Limb (tissue), 2 donors: ENCODE measurements at regions not wholly inside any gene's neighbourhood (a gene's known extent, or its start where the extent isn't known, plus 50 kb on each side); places are given as distances from the start of the nearest gene placed in this dataset.

Experiments
- DNase-seq, 2 donors: peaks; one replicate each; pipeline ENCODE4 v3.0.0-alpha.2; 2016; ENCODE audit errors: extremely low spot score in 2 of 2

DNA sequence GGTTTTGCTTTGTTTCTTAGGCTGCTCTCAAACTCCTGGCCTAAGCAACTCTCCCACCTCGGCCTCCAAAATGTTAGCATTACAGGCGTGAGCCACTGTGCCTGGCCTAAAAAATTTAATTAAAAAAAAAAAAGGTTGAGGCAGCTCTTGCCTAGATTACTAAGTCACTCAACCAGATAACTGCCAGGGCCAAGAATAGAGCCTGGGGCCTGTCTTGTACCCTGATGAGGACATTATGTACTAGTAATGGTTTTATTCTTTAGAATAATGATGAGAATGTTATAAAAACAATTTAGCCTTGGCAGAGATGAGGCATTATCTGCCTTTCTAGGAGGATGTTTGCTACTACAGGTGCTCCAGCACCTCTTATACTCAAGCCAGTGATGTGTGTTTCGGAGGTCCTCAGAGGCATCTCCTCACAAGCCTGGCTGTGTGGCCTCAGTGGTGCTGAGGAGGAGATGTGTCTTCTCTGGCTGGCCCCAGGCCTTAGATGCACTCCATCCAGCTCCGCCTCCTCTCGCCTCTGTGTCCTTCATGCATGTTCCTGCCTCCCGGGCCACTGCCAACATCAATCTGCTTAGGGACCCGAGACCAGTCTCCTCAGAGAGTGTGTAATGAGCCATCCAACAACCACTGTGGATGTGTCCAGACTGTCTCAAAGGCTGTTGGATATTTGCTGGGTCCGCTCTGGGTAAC, 337.7 kb upstream of the GATB start:
- DNase-seq: no peak

DNA sequence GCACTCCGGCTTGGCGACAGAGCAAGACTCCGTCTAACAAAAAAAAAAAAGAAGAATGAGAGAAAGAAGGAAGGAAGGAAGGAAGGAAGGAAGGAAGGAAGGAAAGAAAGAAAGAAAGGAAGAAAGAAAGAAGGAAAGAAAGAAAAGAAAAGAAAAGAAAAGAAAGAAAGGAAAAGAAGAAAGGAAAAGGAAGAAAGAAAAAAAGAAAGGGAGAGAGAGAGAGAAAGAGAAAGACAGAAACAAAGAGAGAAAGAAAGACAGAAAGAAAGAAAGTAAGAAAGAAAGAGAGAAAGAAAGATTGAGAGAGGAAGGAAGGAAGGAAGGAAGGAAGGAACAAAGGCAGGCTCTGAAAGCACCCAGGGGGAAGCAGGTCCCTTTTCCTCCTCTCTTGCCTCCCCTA, 336.6 kb upstream of the GATB start:
- no peak for DNase-seq

DNA sequence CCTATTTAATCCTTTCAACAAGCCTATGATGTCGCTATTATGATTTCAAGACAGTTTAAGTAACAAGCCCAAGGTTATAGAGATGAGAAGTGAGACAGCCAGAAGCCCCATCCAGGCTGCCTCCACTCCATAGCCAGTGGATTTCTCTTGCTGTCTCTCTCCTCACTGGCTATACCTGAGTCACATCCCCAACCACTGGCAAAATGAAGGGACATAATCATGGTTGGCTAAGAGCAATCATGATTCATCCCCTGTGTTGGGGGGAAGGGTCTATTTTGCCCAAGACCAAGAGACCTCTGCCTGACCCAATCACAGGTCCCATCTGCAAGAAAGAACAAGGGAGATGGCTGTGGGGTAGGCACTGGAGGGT, 334.9 kb upstream of the GATB start:
- no peak for DNase-seq

DNA sequence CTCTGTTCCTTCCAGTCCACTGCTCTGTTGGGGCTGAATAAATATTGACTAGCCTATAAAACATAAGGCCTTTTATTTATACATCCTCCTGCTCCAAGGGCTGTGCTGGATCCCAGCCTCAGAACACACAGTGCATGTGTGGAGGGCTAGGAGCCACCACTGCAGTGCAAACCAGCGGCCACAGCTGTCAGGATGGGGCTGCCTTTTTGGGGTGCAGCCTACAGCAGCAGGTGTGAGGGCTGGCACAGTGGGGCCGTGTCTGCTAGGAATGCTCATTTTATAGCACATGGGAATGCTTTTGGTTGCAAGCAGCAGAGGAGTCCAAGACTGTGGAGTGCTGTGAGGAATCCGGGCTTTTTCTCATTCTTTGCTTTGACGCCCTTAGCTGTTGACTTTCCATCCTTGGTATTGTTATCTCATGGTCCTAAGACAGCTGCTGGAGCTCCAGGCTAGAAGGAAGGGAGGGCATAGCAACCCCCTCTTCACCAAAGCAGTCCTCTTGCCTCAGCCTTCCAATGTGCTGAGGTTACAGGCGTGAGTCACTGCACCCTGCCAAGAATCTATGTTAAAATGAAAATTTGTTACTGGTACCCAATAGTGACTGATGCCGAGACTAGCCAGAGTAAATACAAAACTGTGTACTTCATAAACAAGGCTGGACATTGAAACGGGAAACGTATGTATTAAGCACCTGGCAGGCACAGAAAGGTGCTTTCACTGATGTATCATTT, 334.3 kb upstream of the GATB start:
- no peak for DNase-seq

GRCh38 chr4:152091405-152091804, 330.6 kb upstream of the GATB start:
- no peak for DNase-seq

DNA sequence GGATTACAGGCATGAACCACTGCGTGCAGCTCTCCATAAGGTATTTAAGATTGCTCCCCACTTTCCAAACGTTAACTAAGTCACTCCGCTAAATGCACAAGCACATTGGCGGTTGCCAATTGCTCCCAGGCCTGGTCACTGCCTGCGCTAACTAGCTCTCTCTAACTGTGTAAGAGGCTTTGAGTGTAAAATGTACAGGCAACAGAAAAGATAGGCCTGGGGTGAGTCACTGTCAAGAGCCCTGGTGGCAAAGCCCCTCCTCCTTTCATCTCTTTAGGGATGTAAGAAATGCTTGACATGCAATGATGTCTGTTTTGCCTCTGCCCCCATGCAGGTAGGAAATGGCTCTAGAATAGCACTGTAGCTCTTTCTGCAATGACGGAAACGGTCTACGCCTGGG, 329.7 kb upstream of the GATB start:
- no peak for DNase-seq

DNA sequence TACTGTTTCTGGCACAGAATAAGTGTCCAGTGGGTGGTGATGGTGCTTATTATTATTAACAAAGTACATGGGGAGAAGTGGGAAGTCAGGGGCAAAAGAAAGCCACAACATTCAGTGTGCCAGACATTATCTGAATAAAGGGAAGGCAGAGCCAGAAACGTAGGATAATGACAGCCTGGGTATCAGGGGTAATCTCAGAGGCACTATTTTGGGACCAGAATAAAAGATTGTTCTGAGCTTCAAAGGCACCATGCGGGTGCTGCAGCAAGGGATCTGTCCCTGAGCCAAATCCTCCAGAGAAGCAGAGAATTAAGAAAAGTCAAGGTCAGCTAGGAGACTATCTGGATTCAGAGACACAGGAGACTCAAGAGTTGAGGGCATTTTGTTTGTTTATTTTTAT, 328.8 kb upstream of the GATB start:
- DNase-seq: no peak

GRCh38 chr4:152087335-152087734, 326.5 kb upstream of the GATB start:
- no peak for DNase-seq

GRCh38 chr4:152085657-152086056, 324.9 kb upstream of the GATB start:
- no peak for DNase-seq

DNA sequence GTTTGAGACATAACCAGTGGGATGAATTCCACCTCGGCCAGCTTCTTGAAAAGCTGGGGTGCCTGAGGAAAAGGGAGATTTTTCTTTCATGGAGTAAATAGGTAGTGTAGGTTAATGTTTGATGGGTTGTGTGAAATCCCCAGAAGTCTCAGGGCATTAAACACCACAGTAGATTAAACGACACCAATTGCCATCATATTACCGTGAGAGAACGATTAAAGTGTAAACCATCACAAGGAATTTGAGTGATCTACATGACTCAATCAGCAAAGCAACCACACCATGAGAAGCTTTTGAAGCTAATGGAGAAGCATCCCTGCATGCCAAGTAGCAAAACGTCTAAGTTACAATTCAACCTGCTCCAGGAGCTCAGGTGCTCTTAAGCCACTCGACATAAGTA, 322.5 kb upstream of the GATB start:
- no peak for DNase-seq

- DNase-seq: no peak
Measured at GRCh38 chr4:152081024-152081423, 320.2 kb upstream of the GATB start.

GRCh38 chr4:152079543-152080293, 318.9 kb upstream of the GATB start:
- no peak for DNase-seq

DNA sequence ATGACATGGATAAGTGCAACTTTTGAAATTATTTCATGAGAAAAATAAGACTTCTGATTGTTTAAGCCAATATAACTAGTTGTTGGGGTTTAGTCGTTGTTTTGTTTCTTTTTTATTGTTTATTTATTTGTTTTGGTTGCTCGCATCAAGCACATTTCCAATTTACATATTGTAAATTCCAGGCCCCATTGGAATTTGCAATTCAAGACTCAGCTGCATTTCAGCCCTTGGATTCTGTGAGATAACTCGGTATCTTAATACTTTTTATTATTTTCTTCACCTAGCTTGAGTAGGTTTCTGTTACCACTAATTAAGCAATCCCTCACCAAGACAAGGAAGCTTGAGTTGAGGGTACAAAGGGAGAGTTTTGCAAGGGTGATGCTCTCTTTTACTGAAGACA, 318.3 kb upstream of the GATB start:
- DNase-seq: no peak

DNA sequence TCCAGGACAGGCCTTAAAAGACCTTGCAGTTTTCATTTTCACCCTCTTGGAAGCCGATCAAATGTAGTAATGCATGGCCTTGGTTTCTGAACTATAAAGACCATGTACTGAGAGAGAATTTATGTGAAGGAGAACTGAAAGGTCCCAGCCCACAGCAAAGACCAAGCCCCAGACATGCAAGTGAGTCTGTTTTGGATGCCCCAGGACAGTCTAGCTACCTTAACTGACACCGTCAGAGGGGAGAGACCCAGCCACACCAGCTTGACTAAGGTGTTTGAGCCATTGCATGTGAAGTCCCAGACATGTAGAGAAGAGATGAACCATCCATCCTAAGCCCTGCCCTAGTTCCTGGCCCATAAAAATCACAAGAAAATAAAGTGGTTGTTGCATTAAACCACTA, 316.8 kb upstream of the GATB start:
- no peak for DNase-seq

DNA sequence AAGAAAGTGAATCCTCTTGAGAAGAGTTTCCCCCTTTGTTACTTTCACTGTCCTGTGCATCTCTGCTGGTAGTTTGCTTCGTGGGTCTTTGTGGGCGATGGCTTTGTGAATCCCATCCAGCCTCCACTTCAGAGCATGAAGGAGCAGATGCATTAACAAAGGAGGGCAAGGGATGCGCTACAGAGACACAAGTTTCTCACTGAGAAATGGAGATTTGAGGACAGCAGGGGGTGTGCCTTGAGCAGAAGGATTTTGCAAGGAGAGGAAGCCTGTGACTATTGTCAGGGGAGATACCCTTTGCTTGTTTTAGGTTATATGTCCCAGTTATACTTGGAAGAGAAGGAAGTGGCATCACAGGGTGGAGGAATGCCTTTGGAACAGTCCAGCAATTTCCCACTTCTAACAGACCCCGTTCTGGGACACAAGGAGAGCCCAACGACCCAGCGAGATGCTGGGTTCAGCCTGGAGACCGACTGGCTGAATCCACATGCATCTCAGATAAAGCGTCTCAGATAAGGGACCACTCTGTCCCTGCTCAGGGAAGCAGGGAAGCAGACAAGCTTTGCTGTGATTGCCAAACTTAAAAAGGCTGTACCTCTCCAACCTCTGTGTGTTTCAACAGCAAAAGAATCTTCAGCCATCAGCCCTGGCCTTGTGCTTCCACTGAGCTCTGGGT, 314.6 kb upstream of the GATB start:
- DNase-seq: no peak

DNA sequence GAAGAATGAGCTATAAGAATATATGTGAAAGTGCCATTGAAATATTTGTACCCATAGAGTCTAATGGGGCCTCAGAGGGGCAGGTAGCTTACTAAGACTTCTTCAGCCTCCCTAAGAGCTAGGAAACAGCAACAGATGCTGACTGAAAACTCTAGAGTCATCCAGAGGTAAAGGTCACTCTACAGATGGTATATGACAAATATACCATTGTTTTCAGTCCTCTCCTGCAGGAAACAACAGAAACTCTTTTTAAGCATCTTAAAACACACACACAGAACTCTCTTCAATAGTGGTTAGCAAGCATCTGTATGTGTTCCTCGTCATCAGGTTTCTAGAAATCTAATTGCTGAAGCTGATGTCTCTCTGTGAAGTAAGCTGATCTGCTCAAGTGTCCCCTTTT, 313.8 kb upstream of the GATB start:
- DNase-seq: no peak

GRCh38 chr4:152074088-152074437, 313.3 kb upstream of the GATB start:
- no peak for DNase-seq

DNA sequence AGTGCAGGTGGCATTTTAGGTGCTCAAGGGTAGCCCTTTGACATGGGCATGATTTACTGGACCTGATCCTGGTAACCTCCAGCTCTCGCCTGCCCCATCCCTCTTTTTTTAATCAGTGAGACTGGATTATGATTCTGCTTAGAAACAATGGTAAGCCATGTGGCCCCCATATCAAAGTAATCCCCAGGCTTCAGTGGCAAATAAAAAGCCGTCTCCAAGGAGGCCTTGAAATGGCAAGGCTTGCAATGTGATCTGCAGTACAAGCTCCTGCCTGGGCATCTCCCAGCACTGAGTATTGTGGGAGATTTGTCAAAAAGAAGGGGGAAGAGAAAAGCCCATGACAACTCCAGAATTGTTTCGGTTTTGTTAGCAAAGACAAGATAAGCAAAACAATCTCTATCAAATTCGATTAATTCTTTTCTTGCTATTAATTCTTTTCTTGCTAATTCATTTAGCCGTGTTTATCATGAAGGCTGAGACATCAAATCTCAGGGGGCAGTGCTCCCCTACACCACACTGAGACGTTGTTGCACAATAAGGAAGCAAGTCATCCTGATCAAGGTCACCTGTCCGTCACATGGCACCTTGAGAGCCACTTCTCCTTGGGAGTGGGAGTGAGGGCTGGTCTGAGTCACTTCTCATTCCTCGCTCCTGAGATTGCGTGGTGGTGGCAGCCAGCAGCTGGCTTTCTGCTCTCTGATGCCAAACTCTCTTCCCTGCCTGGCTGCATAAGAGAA, 312.7 kb upstream of the GATB start:
- no peak for DNase-seq

DNA sequence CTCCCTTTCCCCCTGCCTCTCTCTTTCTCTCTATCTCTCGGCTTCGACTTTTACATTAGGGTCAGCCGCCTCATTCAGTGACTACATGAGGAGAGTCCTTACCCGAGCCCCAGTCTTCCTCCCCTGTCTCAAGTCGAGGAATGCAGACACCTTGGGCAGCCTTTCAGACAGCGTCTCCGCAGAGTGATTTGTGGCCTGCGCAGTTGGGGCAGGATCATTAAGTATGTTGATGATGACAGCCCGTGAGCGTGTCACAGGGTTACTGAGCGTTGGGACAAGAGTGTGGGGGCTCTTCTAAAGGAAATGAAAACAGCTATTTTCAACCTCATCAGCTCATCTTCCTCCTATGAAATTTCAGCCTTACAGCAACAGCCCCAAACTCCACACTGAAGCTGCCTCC, 312.1 kb upstream of the GATB start:
- no peak for DNase-seq

GRCh38 chr4:152072001-152072485, 311.2 kb upstream of the GATB start:
- no peak for DNase-seq

DNA sequence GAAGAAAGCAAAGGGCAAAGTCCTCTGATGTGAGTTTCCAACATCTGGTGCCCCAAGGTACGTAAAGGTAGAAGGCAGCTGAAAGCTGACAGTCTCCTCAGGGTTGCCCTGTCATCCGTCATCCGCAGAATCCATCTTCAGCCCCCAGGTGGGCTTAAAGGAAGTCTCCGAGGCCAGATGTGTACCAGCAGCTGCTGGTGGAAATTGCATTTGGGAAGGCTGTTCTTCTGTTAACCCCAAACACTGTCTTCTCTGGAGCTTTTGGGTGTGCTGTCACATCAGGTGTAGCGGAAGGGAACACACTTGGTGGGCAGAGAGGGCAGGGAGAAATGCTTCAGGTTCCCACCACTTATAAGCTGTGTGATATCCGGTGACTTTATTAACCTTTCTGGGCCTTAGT, 310.0 kb upstream of the GATB start:
- no peak for DNase-seq
